HEK293T (cell line): ENCODE measurements at regions not wholly inside any gene's neighbourhood (a gene's known extent, or its start where the extent isn't known, plus 50 kb on each side); places are given as distances from the start of the nearest gene placed in this dataset.

Experiments
- ARNT ChIP-seq: fragments of 450-650 bp; IDR thresholded peaks from 2 replicates; pipeline ENCODE4 v1.6.1; 2017; ENCODE audit warnings: mild to moderate bottlenecking
- CTBP1 ChIP-seq: fragments of 450-650 bp; IDR thresholded peaks from 2 replicates; pipeline ENCODE4 v1.6.1; 2016; ENCODE audit warnings: borderline replicate concordance
- FOXA1 ChIP-seq: fragments of 450-650 bp; IDR thresholded peaks from 2 replicates; pipeline ENCODE4 v1.6.1; 2016; ENCODE audit warnings: mild to moderate bottlenecking
- FOXK2 ChIP-seq: fragments of 450-650 bp; IDR thresholded peaks from 2 replicates; pipeline ENCODE4 v1.6.1; 2016; ENCODE audit warnings: mild to moderate bottlenecking
- HDGF ChIP-seq: fragments of 450-650 bp; IDR thresholded peaks from 2 replicates; pipeline ENCODE4 v1.6.1; 2017; ENCODE audit warnings: antibody characterized with exemption, borderline replicate concordance
- PKNOX1 ChIP-seq: fragments of 450-650 bp; IDR thresholded peaks from 2 replicates; pipeline ENCODE4 v1.6.1; 2016
- SUZ12 ChIP-seq: fragments of 450-650 bp; IDR thresholded peaks from 2 replicates; pipeline ENCODE4 v1.6.1; 2016; ENCODE audit warnings: mild to moderate bottlenecking

- TF ChIP-seq SUZ12 (no peak), PKNOX1 (no peak), FOXK2 (no peak), FOXA1 (no peak), HDGF (no peak), ARNT (no peak), CTBP1 (no peak)
Observed at GRCh38 chr15:58240191-58240932, 102.2 kb downstream of the AQP9 start.
